Endothelial cell of umbilical vein (primary cell): ENCODE measurements at regions not wholly inside any gene's neighbourhood (a gene's known extent, or its start where the extent isn't known, plus 50 kb on each side); places are given as distances from the start of the nearest gene placed in this dataset.

ENCODE experiments used
- BruUV-seq: library from RNA; stranded (reverse); fragments of 400-500 nt; replicated peaks from 2 replicates; lab custom pipeline; 2021; lab: Mats Ljungman, UMichigan
- CTCF ChIA-PET: fragments of 300-600, 350-600 bp; sonication (Branson Sonifier 250); formaldehyde crosslinking; loops from one replicate; lab custom pipeline; 2021; ENCODE audit warnings: antibody characterized with exemption, inconsistent platforms; lab: Charles Lee
- POLR2A ChIA-PET: fragments of 300-600, 350-600 bp; sonication (Branson Sonifier 250); formaldehyde crosslinking; loops from one replicate; lab custom pipeline; 2021; ENCODE audit warnings: antibody characterized with exemption, inconsistent platforms; lab: Charles Lee
- DNase-seq: peaks from one replicate; pipeline ENCODE4 v3.0.0-alpha.2; 2011; ENCODE audit warnings: low read depth, low spot score
- FAIRE-seq: peaks from 2 replicates; lab custom pipeline; 2011; peaks lifted over from hg19 to GRCh38; lab: Jason Lieb, UNC
- H2AFZ ChIP-seq: 2 replicates; pipeline ENCODE4 v1.6.0; 2012; ENCODE audit warnings: low read depth, low read length, control low read depth, inconsistent platforms
- H3K27ac ChIP-seq: 2 replicates; pipeline ENCODE4 v1.5.1; 2011; ENCODE audit warnings: low read depth, mild to moderate bottlenecking, control low read depth, low read length, moderate library complexity; ENCODE audit not compliant: insufficient read depth
- H3K27me3 ChIP-seq, 2 experiments: 2 replicates each; pipeline versions ENCODE4 v1.6.0 to v1.6.1; 2011; ENCODE audit warnings: low read length in 2 of 2, mixed read lengths in 1 of 2; ENCODE audit not compliant: control insufficient read depth in 2 of 2, insufficient read depth in 2 of 2
- H3K36me3 ChIP-seq, 2 experiments: 2 replicates in 1 of 2; 3 replicates in 1 of 2; pipeline ENCODE4 v1.5.1; 2011; ENCODE audit warnings: low read length in 2 of 2, mild to moderate bottlenecking in 1 of 2, moderate library complexity in 1 of 2; ENCODE audit not compliant: control insufficient read depth in 2 of 2, insufficient read depth in 2 of 2; ENCODE audit errors: extremely low read depth in 1 of 2
- H3K4me1 ChIP-seq: 3 replicates; pipeline ENCODE4 v1.5.1; 2011; ENCODE audit warnings: mild to moderate bottlenecking, low read length; ENCODE audit not compliant: control insufficient read depth, insufficient read depth; ENCODE audit errors: extremely low read depth
- H3K4me2 ChIP-seq: 2 replicates; pipeline ENCODE4 v1.6.1; 2011; ENCODE audit warnings: low read length, control low read depth, mixed read lengths; ENCODE audit not compliant: insufficient read depth
- H3K4me3 ChIP-seq, 3 experiments: fragments of 200-600 bp in 1 of 3; sonication (generic), shearing (Covaris generic) in 1 of 3; replicated peaks in 1 of 3; 2 replicates each; pipeline ENCODE4 v1.5.1; 2011 to 2016; ENCODE audit warnings: control low read depth in 3 of 3, low read length in 3 of 3, mild to moderate bottlenecking in 2 of 3, inconsistent platforms in 1 of 3, low read depth in 1 of 3, moderate library complexity in 1 of 3; ENCODE audit not compliant: insufficient read depth in 1 of 3
- H3K79me2 ChIP-seq: 2 replicates; pipeline ENCODE4 v1.6.0; 2012; ENCODE audit warnings: low read length, inconsistent platforms; ENCODE audit not compliant: control insufficient read depth, insufficient read depth
- H3K9ac ChIP-seq: replicated peaks from 2 replicates; pipeline ENCODE3; 2011; ENCODE audit warnings: low read length, control low read depth; ENCODE audit not compliant: insufficient read depth; ENCODE audit errors: extremely low read depth
- H3K9me1 ChIP-seq: replicated peaks from 3 replicates; pipeline ENCODE4 v1.6.0; 2011; ENCODE audit warnings: mild to moderate bottlenecking, low read length; ENCODE audit not compliant: control insufficient read depth, insufficient read depth; ENCODE audit errors: extremely low read depth
- H3K9me3 ChIP-seq: replicated peaks from 2 replicates; pipeline ENCODE4 v1.5.1; 2012; ENCODE audit warnings: low read length, inconsistent platforms; ENCODE audit not compliant: control insufficient read depth, insufficient read depth
- H4K20me1 ChIP-seq: replicated peaks from 2 replicates; pipeline ENCODE3; 2011; ENCODE audit warnings: mild to moderate bottlenecking, low read length; ENCODE audit not compliant: control insufficient read depth, insufficient read depth; ENCODE audit errors: extremely low read depth
- EZH2 ChIP-seq: IDR thresholded peaks from 2 replicates; pipeline ENCODE4 v1.6.1; 2012; ENCODE audit warnings: borderline replicate concordance, low read depth, mild to moderate bottlenecking, moderate library complexity, low read length, inconsistent platforms; ENCODE audit not compliant: severe bottlenecking
- FOS ChIP-seq: IDR thresholded peaks from 2 replicates; pipeline ENCODE4 v1.6.1; 2011; ENCODE audit warnings: mild to moderate bottlenecking, low read length, moderate library complexity, borderline replicate concordance; ENCODE audit not compliant: insufficient read depth
- GATA2 ChIP-seq: IDR thresholded peaks from 2 replicates; pipeline ENCODE4 v1.7.0; 2011; ENCODE audit warnings: low read depth, mild to moderate bottlenecking, moderate library complexity, mixed read lengths, low read length; ENCODE audit not compliant: insufficient read length, insufficient read depth
- JUN ChIP-seq: IDR thresholded peaks from 2 replicates; pipeline ENCODE4 v1.6.1; 2011; ENCODE audit warnings: borderline replicate concordance, low read depth; ENCODE audit not compliant: insufficient read length, insufficient read depth
- MYC ChIP-seq: IDR thresholded peaks from one replicate; pipeline ENCODE4 v1.6.1; 2011; ENCODE audit warnings: mild to moderate bottlenecking, low read depth, low read length
- POLR2A ChIP-seq: IDR thresholded peaks from 2 replicates; pipeline ENCODE4 v1.6.1; 2012; ENCODE audit warnings: low read depth, mild to moderate bottlenecking, control low read depth, low read length
- POLR2AphosphoS5 ChIP-seq: IDR thresholded peaks from 2 replicates; pipeline ENCODE4 v1.6.1; 2012; ENCODE audit warnings: low read depth, mild to moderate bottlenecking, control low read depth, low read length, moderate library complexity; ENCODE audit not compliant: insufficient read depth
- dilution Hi-C: fragments of 300-500 bp; cut with MboI; formaldehyde crosslinking; loops from one replicate; pipeline ENCODE4 v1.15.0; 2019; ENCODE audit warnings: low sequenced_read_pairs; ENCODE audit not compliant: extremely low pct_ligation_motif_present
- intact Hi-C: fragments of 100-400 bp; cut with micrococcal nuclease; formaldehyde crosslinking; loops from one replicate; pipeline ENCODE4 v1.10.0; 2022
- TF ChIP-seq, protein P1 (sequence below), 2 donors: IDR thresholded peaks; 1 replicate in 1 of 2; 2 replicates in 1 of 2; pipeline ENCODE4 v1.5.1; 2011; ENCODE audit warnings: low read length in 2 of 2, mild to moderate bottlenecking in 2 of 2, moderate library complexity in 2 of 2, control low read depth in 1 of 2, inconsistent platforms in 1 of 2, low read depth in 1 of 2; ENCODE audit not compliant: insufficient read depth in 1 of 2; ENCODE audit errors: extremely low read depth in 1 of 2
- TF ChIP-seq, protein P2 (sequence below): IDR thresholded peaks from 2 replicates; pipeline ENCODE4 v1.6.1; 2011; ENCODE audit not compliant: insufficient read depth, insufficient read length

DNA sequence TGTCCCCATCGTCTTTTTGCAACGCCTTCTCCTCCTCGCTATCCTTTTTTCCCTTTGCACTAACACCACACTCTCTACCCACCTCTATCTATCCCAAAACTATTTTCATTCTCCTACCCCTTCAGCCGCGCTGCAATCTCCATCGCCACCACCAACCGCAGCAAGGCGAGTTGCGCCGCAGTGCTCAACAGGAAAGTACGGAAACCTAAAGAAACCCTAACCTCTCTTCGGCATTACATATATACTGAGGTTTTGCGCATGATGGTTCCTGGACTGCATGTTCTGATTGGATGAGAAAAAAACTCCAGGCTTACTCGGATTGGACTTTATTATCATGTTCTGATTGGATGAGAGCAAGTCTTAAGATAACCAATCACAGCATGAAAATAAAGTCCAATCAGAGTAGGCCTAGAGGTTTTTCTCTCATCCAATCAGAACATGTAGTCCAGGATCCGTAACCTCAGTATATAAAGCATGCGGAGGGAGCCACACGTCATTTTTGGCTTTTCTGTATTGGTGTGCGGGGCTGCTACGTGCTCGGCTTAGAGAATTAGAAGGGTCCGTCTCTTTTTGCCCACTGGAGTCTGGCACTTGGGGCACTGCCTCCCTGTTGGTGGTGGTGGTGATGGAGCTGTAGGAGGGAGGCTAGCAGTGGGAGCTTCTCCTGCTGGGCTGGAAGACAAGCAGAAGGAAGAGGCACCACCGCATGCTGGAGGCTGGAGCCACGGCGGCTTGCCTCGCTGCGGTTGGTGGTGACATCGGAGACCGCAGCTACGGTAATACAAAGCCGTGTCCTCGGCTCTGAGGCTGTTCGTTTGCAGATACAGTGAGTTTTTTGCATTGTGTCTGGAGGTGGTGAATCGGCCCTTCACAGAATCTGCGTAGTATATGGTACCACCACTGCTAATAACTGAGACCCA lies 76.1 kb downstream of the TEKT4 start:
- intact Hi-C loops, result no loop called here
- CTCF ChIA-PET, result no interaction called here

More for the DNA sequence above, 76.1 kb downstream of the TEKT4 start:
- no peaks in the 10 kb centered on the region for H3K36me3 ChIP-seq
- H3K27ac ChIP-seq, result no peak overlapping the region
- no peak overlapping the region for H2AFZ ChIP-seq
- H3K27me3 ChIP-seq, result no peaks in the 10 kb centered on the region
- no peaks in the 10 kb centered on the region for H3K9me1 ChIP-seq
- H3K79me2 ChIP-seq, result no peaks in the 10 kb centered on the region
- dilution Hi-C loops, result no loop called here
- FAIRE-seq (no peak), DNase-seq (no peak)
- TF ChIP-seq MYC, result no peak
- TF ChIP-seq GATA2, result no peak
- TF ChIP-seq POLR2A, result no peak
- TF ChIP-seq EZH2, result no peak
- no peak for TF ChIP-seq POLR2AphosphoS5
- no peak for TF ChIP-seq JUN
- TF ChIP-seq, protein P1, sequence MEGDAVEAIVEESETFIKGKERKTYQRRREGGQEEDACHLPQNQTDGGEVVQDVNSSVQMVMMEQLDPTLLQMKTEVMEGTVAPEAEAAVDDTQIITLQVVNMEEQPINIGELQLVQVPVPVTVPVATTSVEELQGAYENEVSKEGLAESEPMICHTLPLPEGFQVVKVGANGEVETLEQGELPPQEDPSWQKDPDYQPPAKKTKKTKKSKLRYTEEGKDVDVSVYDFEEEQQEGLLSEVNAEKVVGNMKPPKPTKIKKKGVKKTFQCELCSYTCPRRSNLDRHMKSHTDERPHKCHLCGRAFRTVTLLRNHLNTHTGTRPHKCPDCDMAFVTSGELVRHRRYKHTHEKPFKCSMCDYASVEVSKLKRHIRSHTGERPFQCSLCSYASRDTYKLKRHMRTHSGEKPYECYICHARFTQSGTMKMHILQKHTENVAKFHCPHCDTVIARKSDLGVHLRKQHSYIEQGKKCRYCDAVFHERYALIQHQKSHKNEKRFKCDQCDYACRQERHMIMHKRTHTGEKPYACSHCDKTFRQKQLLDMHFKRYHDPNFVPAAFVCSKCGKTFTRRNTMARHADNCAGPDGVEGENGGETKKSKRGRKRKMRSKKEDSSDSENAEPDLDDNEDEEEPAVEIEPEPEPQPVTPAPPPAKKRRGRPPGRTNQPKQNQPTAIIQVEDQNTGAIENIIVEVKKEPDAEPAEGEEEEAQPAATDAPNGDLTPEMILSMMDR (IDR thresholded peaks at IDR 0.05; ENCODE audit: extremely low read depth in 1 of 2, insufficient read depth in 1 of 2, low read depth in 1 of 2, low read length in 2 of 2), result no peak
- TF ChIP-seq, protein P2, sequence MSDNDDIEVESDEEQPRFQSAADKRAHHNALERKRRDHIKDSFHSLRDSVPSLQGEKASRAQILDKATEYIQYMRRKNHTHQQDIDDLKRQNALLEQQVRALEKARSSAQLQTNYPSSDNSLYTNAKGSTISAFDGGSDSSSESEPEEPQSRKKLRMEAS, result no peak
- TF ChIP-seq FOS, result no peak
- H3K4me3 ChIP-seq, result no peak overlapping the region
- no TSS peak for BruUV-seq
- no peaks in the 10 kb centered on the region for H3K4me1 ChIP-seq
- H3K4me2 ChIP-seq, result no peak overlapping the region
- H4K20me1 ChIP-seq, result no peaks in the 10 kb centered on the region
- POLR2A ChIA-PET, result no interaction called here
- H3K9ac ChIP-seq, result no peak overlapping the region
- no peaks in the 10 kb centered on the region for H3K9me3 ChIP-seq
